ENCODE measurements at regions not wholly inside any gene's neighbourhood (a gene's known extent, or its start where the extent isn't known, plus 50 kb on each side); places are given as distances from the start of the nearest gene placed in this dataset.

DNA sequence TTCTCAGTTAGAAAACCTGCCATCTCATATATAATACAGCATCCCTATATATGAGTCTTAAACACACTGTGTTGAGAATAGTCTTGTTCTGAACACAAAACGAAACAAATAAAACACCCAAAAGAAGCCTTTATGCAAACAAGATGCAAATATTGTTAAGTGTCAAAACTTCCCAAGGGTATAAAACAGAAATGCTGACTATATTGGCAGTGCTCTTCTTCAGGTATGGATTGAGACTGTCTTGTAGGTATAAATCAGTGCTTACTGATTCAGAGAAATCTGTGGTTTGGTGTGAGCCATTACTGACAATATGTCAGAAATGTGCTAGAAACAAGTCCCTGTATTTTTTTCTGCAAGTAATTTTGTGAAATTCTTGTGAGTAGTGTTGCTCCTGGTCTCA, 82.8 kb upstream of the CTSO start:
- no peak for DNase-seq

DNA sequence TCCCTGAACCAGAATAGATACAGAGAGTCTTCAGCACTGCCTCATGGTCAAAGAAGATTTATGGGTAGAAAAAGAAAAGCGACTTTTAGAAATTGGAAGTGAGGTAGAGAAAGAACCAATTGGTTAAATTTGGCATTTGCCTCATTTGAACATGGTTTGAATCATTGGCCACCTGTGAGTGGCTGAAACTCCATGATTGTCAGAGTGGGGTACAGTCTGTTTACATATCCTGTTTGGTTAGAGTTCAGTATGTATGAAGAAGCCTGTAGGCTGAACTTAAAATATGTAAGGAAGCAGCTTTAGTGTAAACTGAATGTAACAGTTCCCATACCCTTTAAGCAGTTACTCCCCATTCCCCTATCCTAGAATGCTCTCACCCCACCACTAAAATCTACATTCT, 76.0 kb upstream of the CTSO start:
- no peak for DNase-seq

DNA sequence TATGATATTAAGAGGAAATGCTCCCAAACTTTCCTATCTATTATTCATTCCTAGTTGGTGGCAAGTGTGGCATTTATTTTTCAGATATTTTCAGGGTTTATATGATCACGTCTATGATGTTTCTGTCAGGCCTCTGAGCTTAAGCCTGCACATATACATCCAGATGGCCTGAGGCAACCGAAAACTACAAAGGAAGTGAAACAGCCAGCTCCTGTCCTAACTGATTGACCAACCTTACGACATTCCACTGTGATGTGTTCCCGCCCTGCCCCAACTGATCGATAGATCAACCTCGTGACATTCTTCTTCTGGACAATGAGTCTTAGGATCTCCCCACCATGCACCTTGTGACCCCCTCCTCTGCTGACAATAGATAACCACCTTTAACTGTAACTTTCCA, 67.6 kb upstream of the CTSO start:
- DNase-seq = no peak

DNA sequence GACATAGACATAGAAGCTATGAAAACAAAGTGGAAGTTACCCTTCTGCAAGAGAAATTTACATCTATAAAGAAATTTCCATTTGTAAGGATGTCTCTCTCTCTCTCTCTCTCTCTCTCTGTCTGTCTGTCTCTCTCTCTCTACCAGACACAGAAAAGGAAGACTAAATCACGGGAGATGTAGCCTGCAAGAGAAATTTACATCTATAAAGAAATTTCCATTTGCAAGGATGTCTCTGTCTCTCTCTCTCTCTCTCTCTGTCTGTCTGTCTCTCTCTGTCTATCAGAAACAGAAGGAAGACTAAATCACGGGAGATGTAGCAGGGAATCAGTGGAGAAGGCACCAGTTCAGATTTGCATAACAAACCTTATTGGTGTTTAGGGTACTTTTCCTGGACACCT, 65.6 kb upstream of the CTSO start:
- no peak for DNase-seq

DNA sequence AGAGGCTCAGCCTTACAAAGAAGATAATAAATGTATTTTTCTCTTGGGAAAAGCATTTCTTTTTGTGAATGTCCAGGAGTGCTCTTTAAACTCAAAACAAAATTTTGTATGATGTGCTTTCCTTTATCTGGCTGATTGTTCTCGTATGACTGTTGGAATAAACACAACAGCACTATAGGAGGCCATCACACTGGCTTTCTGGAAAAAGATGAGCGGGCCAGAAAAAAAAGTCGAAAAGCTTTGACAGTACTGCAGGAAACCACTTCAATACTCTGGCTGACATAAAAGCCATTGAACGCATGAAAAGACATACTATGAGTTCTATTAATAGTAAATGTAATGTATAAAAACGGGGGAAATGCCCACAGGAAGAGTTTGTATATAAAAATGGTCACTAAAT, 64.7 kb upstream of the CTSO start:
- no peak for DNase-seq

DNA sequence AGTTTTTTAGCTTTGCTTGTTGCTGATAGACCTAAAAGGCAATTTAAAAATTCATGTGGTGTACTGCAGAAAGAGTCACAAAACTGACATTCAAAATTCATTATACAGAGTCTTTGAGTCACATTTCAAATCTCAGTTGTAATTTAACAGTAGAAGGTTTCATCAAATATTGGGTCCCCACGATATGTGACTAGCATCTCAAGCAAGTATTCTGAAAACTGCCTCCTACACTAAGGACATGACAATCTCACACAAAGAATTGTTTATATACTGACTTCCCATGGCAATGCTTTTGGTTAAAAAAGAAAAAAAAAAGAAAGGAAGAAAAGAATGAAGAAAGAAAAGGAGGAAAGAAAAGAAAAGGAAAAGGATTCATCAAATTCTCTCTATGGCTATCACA, 62.1 kb upstream of the CTSO start:
- DNase-seq = no peak

DNA sequence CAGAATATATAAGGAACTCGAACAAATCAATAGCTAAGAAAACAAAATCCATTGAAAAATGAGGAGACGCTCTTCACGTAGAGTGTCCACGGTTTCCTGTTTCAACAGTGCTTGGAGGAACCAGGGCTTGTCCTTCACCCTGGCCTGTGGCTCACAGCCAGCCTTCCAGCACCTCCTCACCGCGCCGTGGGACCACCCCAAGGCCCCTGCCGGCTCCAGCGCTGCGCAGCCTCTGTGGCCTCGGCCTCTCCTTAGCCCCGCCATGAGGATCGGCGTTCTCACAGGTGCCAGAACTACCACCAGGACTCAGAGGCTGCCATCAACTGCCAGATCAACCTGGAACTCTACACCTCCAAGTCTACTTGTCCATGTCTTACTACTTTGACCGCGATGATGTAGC, 52.5 kb upstream of the CTSO start:
- no peak for DNase-seq

Measured in AML-193 (cell line).